RWPE1 (cell line): ENCODE measurements at regions not wholly inside any gene's neighbourhood (a gene's known extent, or its start where the extent isn't known, plus 50 kb on each side); places are given as distances from the start of the nearest gene placed in this dataset.

Experiments
- CTCF ChIA-PET: fragments of 350-600 bp; sonication (Branson Sonifier 250); formaldehyde crosslinking; extraction: SDS; loops from one replicate; lab custom pipeline; 2021; lab: Yijun Ruan, JAX
- POLR2A ChIA-PET: fragments of 400-600 bp; formaldehyde crosslinking; extraction: SDS; loops from one replicate; lab custom pipeline; 2020; ENCODE audit warnings: antibody characterized with exemption; ENCODE audit not compliant: low non-redundant PET; lab: Yijun Ruan, JAX
- DNase-seq: peaks from one replicate; pipeline ENCODE4 v3.0.0; 2012; ENCODE audit warnings: low spot score
- H3K27ac ChIP-seq: fragments of 450-650 bp; 2 replicates; pipeline ENCODE4 v1.5.1; 2017
- TF ChIP-seq, protein P1 (sequence below): fragments of 450-650 bp; conservative IDR thresholded peaks from 2 replicates; pipeline ENCODE4 v1.5.1; 2017; ENCODE audit warnings: low read depth, mild to moderate bottlenecking

DNA sequence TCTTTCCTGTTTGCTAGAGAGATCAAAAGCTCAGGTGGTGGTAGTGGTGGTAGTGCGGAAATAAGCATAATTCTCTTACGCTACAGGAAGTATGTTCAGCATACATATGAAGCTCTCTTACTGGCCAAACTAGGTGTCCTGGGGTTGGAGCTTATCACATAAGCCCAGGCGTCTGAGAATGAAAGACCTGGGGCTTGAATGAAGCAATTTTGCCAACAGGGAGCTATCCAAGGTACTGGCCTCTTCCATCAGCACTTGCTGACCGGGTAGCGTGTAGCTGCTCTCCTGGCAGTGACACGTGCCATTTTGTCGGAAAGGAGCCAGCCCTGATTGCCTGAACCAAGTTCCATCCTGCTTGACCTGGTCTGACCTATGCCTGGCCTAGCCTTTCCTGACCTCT is 65.9 kb upstream of the HPF1 start:
- TF ChIP-seq, protein P1, sequence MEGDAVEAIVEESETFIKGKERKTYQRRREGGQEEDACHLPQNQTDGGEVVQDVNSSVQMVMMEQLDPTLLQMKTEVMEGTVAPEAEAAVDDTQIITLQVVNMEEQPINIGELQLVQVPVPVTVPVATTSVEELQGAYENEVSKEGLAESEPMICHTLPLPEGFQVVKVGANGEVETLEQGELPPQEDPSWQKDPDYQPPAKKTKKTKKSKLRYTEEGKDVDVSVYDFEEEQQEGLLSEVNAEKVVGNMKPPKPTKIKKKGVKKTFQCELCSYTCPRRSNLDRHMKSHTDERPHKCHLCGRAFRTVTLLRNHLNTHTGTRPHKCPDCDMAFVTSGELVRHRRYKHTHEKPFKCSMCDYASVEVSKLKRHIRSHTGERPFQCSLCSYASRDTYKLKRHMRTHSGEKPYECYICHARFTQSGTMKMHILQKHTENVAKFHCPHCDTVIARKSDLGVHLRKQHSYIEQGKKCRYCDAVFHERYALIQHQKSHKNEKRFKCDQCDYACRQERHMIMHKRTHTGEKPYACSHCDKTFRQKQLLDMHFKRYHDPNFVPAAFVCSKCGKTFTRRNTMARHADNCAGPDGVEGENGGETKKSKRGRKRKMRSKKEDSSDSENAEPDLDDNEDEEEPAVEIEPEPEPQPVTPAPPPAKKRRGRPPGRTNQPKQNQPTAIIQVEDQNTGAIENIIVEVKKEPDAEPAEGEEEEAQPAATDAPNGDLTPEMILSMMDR = no peak
- POLR2A ChIA-PET = no interaction called here
- H3K27ac ChIP-seq = no peak overlapping the region
- CTCF ChIA-PET = interaction anchor here (0.6 to 1.1 kb wide), 3 partner anchors 14 to 80 kb away, joined by 4 to 6 read pairs (median 5); no protein-coding TSS in a partner anchor
- peak; percentile 67 for DNase-seq

DNA sequence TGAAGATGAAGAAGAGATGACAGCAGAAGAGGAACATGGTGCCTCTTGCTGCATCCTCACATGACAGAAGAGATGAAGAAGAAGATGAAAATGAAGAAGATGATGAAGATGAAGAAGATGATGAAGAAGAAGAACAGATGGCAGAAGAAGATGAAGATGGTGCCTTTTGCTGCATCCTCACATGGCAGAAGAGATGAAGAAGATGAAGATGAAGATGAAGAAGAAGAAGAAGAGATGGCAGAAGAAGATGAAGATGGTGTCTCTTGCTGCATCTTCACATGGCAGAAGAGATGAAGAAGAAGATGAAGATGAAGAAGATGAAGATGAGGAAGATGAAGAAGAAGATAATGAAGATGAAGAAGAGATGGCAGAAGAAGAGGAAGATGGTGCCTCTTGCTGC is 63.7 kb upstream of the HPF1 start:
- H3K27ac ChIP-seq = no peak overlapping the region
- TF ChIP-seq, protein P1 = no peak
- DNase-seq = no peak
- CTCF ChIA-PET = no interaction called here
- POLR2A ChIA-PET = no interaction called here

DNA sequence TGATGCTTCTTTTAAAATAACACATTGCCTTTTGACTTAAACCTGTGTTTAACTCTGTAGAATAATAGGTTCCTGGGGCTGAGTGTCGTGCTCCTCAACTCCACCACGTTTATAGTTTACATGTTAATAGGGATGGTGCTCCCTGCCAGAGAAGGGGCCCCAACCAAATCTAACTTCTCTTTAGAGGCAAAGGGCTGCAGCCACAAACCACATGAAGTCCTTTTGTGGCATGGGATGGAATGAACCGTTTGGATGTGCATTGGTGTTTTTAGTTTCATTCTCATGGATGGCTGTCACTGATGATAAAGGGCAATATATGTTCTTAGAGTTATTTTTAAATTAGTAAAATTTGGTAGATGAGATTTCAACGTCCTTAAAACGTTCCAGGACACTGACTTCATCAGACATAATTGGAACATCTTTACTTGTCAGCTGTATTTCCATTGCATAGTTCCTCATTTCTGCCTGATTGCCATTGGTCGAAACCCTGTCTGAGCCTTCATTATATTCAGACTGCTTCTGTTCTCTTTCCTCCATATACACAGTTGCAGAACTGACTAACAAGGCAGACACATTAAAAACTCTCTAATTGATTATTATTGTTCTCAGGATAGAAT is 60.4 kb upstream of the HPF1 start:
- ChIA-PET POLR2A (no interaction called here), CTCF (no interaction called here)
- H3K27ac ChIP-seq = no peak overlapping the region
- no peak for DNase-seq
- TF ChIP-seq, protein P1 = no peak

DNA sequence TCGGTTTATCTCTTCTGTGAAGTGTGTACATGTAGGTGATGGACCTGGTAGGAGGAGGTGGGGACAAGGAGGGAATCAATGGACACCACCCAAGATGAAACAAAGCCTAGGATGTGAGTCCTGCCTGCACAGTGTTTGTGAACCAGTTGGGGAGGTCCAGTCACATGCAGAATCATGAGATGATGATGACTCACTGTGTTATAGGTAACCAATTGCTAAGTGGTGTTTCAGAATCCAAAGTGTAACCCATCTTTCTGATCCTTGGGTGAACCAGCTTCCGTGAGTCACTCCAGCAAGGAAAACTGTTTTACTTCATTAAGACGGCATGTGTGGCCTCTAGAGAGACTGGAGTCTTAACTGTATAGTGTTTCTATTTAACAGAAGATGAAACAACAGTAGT is 57.9 kb upstream of the HPF1 start:
- H3K27ac ChIP-seq = no peak overlapping the region
- DNase-seq = peak; percentile 45
- TF ChIP-seq, protein P1 = no peak
- CTCF ChIA-PET = no interaction called here
- POLR2A ChIA-PET = no interaction called here

- no peak overlapping the region for H3K27ac ChIP-seq
- ChIA-PET POLR2A (no interaction called here), CTCF (no interaction called here)
- DNase-seq = no peak
- TF ChIP-seq, protein P1 = no peak
Measured at GRCh38 chr4:169811476-169811875, 53.7 kb upstream of the HPF1 start.

DNA sequence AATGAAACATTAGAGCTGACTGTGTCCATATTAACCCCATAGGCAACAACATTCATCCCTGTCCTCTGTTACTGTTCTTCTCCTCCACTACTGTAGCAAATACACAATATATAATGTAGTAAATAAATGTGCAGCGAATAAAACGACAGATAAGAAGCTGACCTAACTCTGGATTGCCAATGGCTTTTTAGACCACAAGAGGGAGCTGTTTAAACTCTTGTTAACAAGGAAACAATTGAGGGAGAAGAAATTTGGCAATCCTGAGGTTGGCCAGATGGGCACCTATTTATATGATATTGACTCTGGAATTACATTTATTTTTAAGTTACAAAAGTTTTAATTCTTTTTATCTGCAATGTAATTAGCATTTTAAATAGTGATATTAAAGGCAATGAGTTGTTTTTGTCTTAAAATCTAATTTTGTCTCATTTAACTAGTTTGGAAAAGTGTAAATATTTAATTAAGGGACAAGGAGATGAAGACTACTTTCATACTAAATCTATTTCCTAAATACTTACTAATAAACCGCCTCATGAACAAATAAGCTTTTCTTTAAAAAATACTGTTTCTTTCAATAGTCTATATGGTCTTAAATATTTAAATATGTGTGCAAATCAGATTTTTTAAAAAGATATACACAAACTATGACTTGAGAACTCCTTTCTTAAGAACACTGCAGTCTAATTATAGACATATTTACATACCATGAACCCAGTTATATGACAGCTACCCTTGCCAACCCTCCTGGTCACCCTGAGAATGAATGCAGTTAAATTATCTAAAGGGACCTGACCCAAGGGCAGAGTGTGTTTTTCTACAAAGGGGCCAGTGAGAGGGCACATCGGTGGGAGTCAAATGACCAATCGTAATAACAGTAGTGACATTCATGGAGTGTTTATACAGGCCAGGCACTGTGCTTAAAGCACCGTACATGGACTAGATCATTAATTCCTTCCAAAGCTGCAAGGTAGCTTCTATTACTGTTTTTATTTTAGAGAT is 52.9 kb upstream of the HPF1 start:
- H3K27ac ChIP-seq = no peak overlapping the region
- TF ChIP-seq, protein P1 = peak; percentile 86
- ChIA-PET POLR2A (no interaction called here), CTCF (interaction anchor here (0.6 to 2.2 kb wide), 18 partner anchors 11 to 280 kb away, joined by 3 to 13 read pairs (median 4); partner anchors contain the start of gene MFAP3L)
- peak; percentile 70 for DNase-seq
